Lower lobe of right lung (tissue), 2 donors: ENCODE measurements at regions not wholly inside any gene's neighbourhood (a gene's known extent, or its start where the extent isn't known, plus 50 kb on each side); places are given as distances from the start of the nearest gene placed in this dataset.
"Not testable (repeated sequence)": the region's sequence is repeated elsewhere in the genome, so short reads cannot be mapped to it uniquely, and the experiment has no call there.

Experiments
- ATAC-seq, 2 donors: fragments of 200-7000 bp; cut with Tn5 transposase; one replicate each; pipeline ENCODE4 v1.9.1; 2020 to 2022; ENCODE audit warnings: mild to moderate bottlenecking in 2 of 2, moderate library complexity in 2 of 2
- DNase-seq: peaks from one replicate; pipeline ENCODE4 v3.0.0-alpha.2; 2020
- H3K27ac ChIP-seq: fragments of 200-600 bp; one replicate; pipeline ENCODE4 v1.8.0; 2022
- H3K27me3 ChIP-seq: fragments of 200-600 bp; one replicate; pipeline ENCODE4 v1.8.0; 2022; ENCODE audit warnings: low read depth
- H3K36me3 ChIP-seq: fragments of 200-600 bp; one replicate; pipeline ENCODE4 v1.8.0; 2022; ENCODE audit warnings: mild to moderate bottlenecking
- H3K4me1 ChIP-seq: fragments of 200-600 bp; one replicate; pipeline ENCODE4 v1.8.0; 2022
- H3K4me3 ChIP-seq: fragments of 200-600 bp; one replicate; pipeline ENCODE4 v1.8.0; 2022; ENCODE audit warnings: mild to moderate bottlenecking
- H3K9me3 ChIP-seq: fragments of 200-600 bp; one replicate; pipeline ENCODE4 v1.8.0; 2022
- CTCF ChIP-seq: fragments of 200-600 bp; IDR thresholded peaks from one replicate; pipeline ENCODE4 v1.8.0; 2022; ENCODE audit warnings: antibody characterized with exemption, mild to moderate bottlenecking
- intact Hi-C: fragments of 100-400 bp; cut with DNase I; formaldehyde crosslinking; loops from one replicate; pipeline ENCODE4 v1.11.0; 2022
- donor health status: DM: no; HTN: yes; CAD: no; lungs with severe emphysema.

GRCh38 chr11:101264306-101264705 is 134.7 kb upstream of the PGR start:
- no peak for DNase-seq

GRCh38 chr11:101262995-101263394 is 133.4 kb upstream of the PGR start:
- DNase-seq, result no peak
- no peak overlapping the region for H3K4me3 ChIP-seq
- no peaks in the 10 kb centered on the region for H3K27me3 ChIP-seq
- intact Hi-C loops, result no loop called here
- H3K36me3 ChIP-seq, result no peaks in the 10 kb centered on the region
- TF ChIP-seq CTCF, result no peak
- no peaks in the 10 kb centered on the region for H3K4me1 ChIP-seq
- no peaks in the 10 kb centered on the region for H3K9me3 ChIP-seq
- no peak for ATAC-seq
- no peak overlapping the region for H3K27ac ChIP-seq

More at GRCh38 chr11:101264306-101264705, 134.7 kb upstream of the PGR start:
- H3K27ac ChIP-seq, result no peak overlapping the region
- no peak overlapping the region for H3K4me3 ChIP-seq
- TF ChIP-seq CTCF, result no peak
- intact Hi-C loops, result no loop called here
- no peaks in the 10 kb centered on the region for H3K9me3 ChIP-seq
- no peak for ATAC-seq
- no peaks in the 10 kb centered on the region for H3K4me1 ChIP-seq
- H3K36me3 ChIP-seq, result no peaks in the 10 kb centered on the region
- H3K27me3 ChIP-seq, result no peaks in the 10 kb centered on the region

- TF ChIP-seq CTCF, result no peak
- Histone ChIP-seq H3K36me3 (no peaks in the 10 kb centered on the region), H3K4me3 (no peak overlapping the region), H3K9me3 (no peaks in the 10 kb centered on the region), H3K4me1 (no peaks in the 10 kb centered on the region), H3K27me3 (no peaks in the 10 kb centered on the region), H3K27ac (no peak overlapping the region)
- intact Hi-C loops, result no loop called here
- DNase-seq (no peak), ATAC-seq (no peak)
These were observed 132.6 kb upstream of the PGR start for GRCh38 chr11:101262258-101262657.

- TF ChIP-seq CTCF, result no peak
- H3K27me3 ChIP-seq, result no peaks in the 10 kb centered on the region
- no peaks in the 10 kb centered on the region for H3K4me1 ChIP-seq
- H3K4me3 ChIP-seq, result no peak overlapping the region
- intact Hi-C loops, result no loop called here
- DNase-seq (no peak), ATAC-seq (no peak)
- H3K27ac ChIP-seq, result no peak overlapping the region
- no peaks in the 10 kb centered on the region for H3K36me3 ChIP-seq
- no peaks in the 10 kb centered on the region for H3K9me3 ChIP-seq
These were observed 125.4 kb upstream of the PGR start for GRCh38 chr11:101255036-101255435.

- Histone ChIP-seq H3K4me3 (no peak overlapping the region), H3K27me3 (no peaks in the 10 kb centered on the region), H3K4me1 (no peaks in the 10 kb centered on the region), H3K9me3 (no peaks in the 10 kb centered on the region), H3K27ac (no peak overlapping the region), H3K36me3 (no peaks in the 10 kb centered on the region)
- no peak for ATAC-seq
- no peak for TF ChIP-seq CTCF
- intact Hi-C loops, result no loop called here
- DNase-seq, result no peak
These were observed 124.4 kb upstream of the PGR start for GRCh38 chr11:101254037-101254436.

GRCh38 chr11:101245635-101246034 is 116.0 kb upstream of the PGR start:
- intact Hi-C loops, H3K27ac ChIP-seq, ATAC-seq, H3K9me3 ChIP-seq, DNase-seq, H3K36me3 ChIP-seq, H3K27me3 ChIP-seq, H3K4me3 ChIP-seq, H3K4me1 ChIP-seq: not testable (repeated sequence)

GRCh38 chr11:101245081-101245480 is 115.5 kb upstream of the PGR start:
- H3K27ac ChIP-seq, H3K36me3 ChIP-seq, H3K27me3 ChIP-seq, H3K4me3 ChIP-seq, H3K9me3 ChIP-seq, intact Hi-C loops, DNase-seq, H3K4me1 ChIP-seq, ATAC-seq: not testable (repeated sequence)
